H1 (cell line): ENCODE measurements at regions not wholly inside any gene's neighbourhood (a gene's known extent, or its start where the extent isn't known, plus 50 kb on each side); places are given as distances from the start of the nearest gene placed in this dataset.

Experiments used
- CTCF ChIA-PET: fragments of 300-600 bp; sonication (Branson Sonifier 250); formaldehyde crosslinking; loops from one replicate; lab custom pipeline; 2021; ENCODE audit not compliant: partially characterized antibody; lab: Charles Lee
- POLR2A ChIA-PET: fragments of 300-600 bp; sonication (Branson Sonifier 250); formaldehyde crosslinking; loops from one replicate; lab custom pipeline; 2021; ENCODE audit warnings: inconsistent platforms; ENCODE audit not compliant: partially characterized antibody; lab: Charles Lee
- DNase-seq, 2 experiments: peaks; one replicate each; pipeline versions ENCODE4 v3.0.0 to v3.0.0-alpha.2; 2010 to 2022; ENCODE audit warnings: low spot score in 2 of 2, low read depth in 1 of 2, mixed read lengths in 1 of 2
- FAIRE-seq: peaks from 2 replicates; lab custom pipeline; 2011; peaks lifted over from hg19 to GRCh38; lab: Jason Lieb, UNC
- H2AFZ ChIP-seq: 2 replicates; pipeline ENCODE4 v1.8.1; 2012; ENCODE audit warnings: low read length, inconsistent platforms
- H2AK5ac ChIP-seq: 2 replicates; pipeline ENCODE4 v1.6.1; 2013; ENCODE audit warnings: low read depth, low read length
- H2BK120ac ChIP-seq: replicated peaks from 2 replicates; pipeline ENCODE3; 2013; ENCODE audit warnings: low read depth, low read length, inconsistent platforms
- H2BK12ac ChIP-seq: 2 replicates; pipeline ENCODE4 v1.6.1; 2013; ENCODE audit warnings: low read depth, low read length
- H2BK15ac ChIP-seq: 2 replicates; pipeline ENCODE4 v1.6.1; 2013; ENCODE audit warnings: low read length
- H2BK20ac ChIP-seq: 2 replicates; pipeline ENCODE4 v1.6.1; 2013; ENCODE audit warnings: low read length
- H2BK5ac ChIP-seq: 2 replicates; pipeline ENCODE4 v1.6.1; 2013; ENCODE audit warnings: low read depth, low read length
- H3K14ac ChIP-seq: 2 replicates; pipeline ENCODE4 v1.6.1; 2013; ENCODE audit warnings: inconsistent platforms; ENCODE audit not compliant: insufficient read length
- H3K18ac ChIP-seq: 2 replicates; pipeline ENCODE4 v1.6.1; 2013; ENCODE audit warnings: low read length; ENCODE audit errors: extremely low read depth
- H3K23ac ChIP-seq: 2 replicates; pipeline ENCODE4 v1.6.1; 2013; ENCODE audit warnings: inconsistent platforms; ENCODE audit not compliant: insufficient read length
- H3K23me2 ChIP-seq: 2 replicates; pipeline ENCODE4 v1.6.1; 2013; ENCODE audit warnings: low read depth, low read length
- H3K27ac ChIP-seq: 2 replicates; pipeline ENCODE4 v1.6.1; 2011; ENCODE audit warnings: low read depth, low read length, inconsistent platforms
- H3K27me3 ChIP-seq, 4 experiments: replicated peaks in 1 of 4; 1 replicate in 1 of 4; 2 replicates in 3 of 4; pipeline versions ENCODE4 v1.6.1 to v1.8.1; 2011 to 2013; ENCODE audit warnings: low read length in 3 of 4, mild to moderate bottlenecking in 3 of 4, inconsistent platforms in 2 of 4, mixed read lengths in 2 of 4, moderate library complexity in 1 of 4; ENCODE audit not compliant: control insufficient read depth in 3 of 4, insufficient read depth in 3 of 4; ENCODE audit errors: extremely low read depth in 1 of 4
- H3K36me3 ChIP-seq, 4 experiments: 2 replicates each; pipeline versions ENCODE4 v1.6.1 to v1.8.1; 2011 to 2013; ENCODE audit warnings: mild to moderate bottlenecking in 4 of 4, low read length in 3 of 4, moderate library complexity in 2 of 4, control low read depth in 1 of 4, inconsistent platforms in 1 of 4; ENCODE audit not compliant: insufficient read depth in 4 of 4, control insufficient read depth in 2 of 4
- H3K4ac ChIP-seq: replicated peaks from 2 replicates; pipeline ENCODE3; 2013; ENCODE audit warnings: low read length, low read depth, mixed read lengths, inconsistent platforms; ENCODE audit not compliant: insufficient read length
- H3K4me1 ChIP-seq, 4 experiments: replicated peaks in 1 of 4; 1 replicate in 1 of 4; 2 replicates in 3 of 4; pipeline versions ENCODE4 v1.6.1 to v1.8.1; 2011 to 2013; ENCODE audit warnings: low read length in 3 of 4, inconsistent platforms in 2 of 4, mixed read lengths in 1 of 4; ENCODE audit not compliant: insufficient read depth in 4 of 4, control insufficient read depth in 3 of 4
- H3K4me2 ChIP-seq, 2 experiments: 2 replicates each; pipeline versions ENCODE4 v1.6.1 to v1.8.1; 2011 to 2013; ENCODE audit warnings: low read depth in 2 of 2, low read length in 2 of 2, control low read depth in 1 of 2, inconsistent platforms in 1 of 2, mild to moderate bottlenecking in 1 of 2; ENCODE audit not compliant: insufficient read depth in 1 of 2
- H3K4me3 ChIP-seq, 4 experiments: fragments of 200-600, 300-600 bp in 1 of 4; sonication (generic), shearing (Covaris generic), sonication (Bioruptor Twin) in 1 of 4; 2 replicates each; pipeline versions ENCODE4 v1.5.1 to v1.8.1; 2011 to 2016; ENCODE audit warnings: low read length in 4 of 4, low read depth in 3 of 4, control low read depth in 2 of 4, inconsistent platforms in 2 of 4, mild to moderate bottlenecking in 2 of 4, mixed read lengths in 1 of 4, moderate library complexity in 1 of 4; ENCODE audit not compliant: insufficient read depth in 2 of 4; ENCODE audit errors: extremely low read depth in 1 of 4
- H3K56ac ChIP-seq: replicated peaks from 2 replicates; pipeline ENCODE3; 2013; ENCODE audit warnings: low read depth, mild to moderate bottlenecking, mixed read lengths, low read length, inconsistent platforms; ENCODE audit not compliant: insufficient read length
- H3K79me1 ChIP-seq: 2 replicates; pipeline ENCODE4 v1.6.1; 2013; ENCODE audit warnings: low read depth, low read length, control low read depth
- H3K79me2 ChIP-seq, 2 experiments: 2 replicates each; pipeline versions ENCODE4 v1.6.1 to v1.8.1; 2012 to 2013; ENCODE audit warnings: low read length in 2 of 2, mild to moderate bottlenecking in 2 of 2, inconsistent platforms in 1 of 2; ENCODE audit not compliant: insufficient read depth in 2 of 2, control insufficient read depth in 1 of 2
- H3K9ac ChIP-seq, 4 experiments: replicated peaks in 1 of 4; 1 replicate in 1 of 4; 2 replicates in 3 of 4; pipeline versions ENCODE4 v1.6.1 to v1.8.1; 2011 to 2013; ENCODE audit warnings: low read depth in 3 of 4, low read length in 3 of 4, control low read depth in 2 of 4, mild to moderate bottlenecking in 2 of 4, moderate library complexity in 2 of 4, inconsistent platforms in 1 of 4; ENCODE audit errors: extremely low read depth in 1 of 4
- H3K9me3 ChIP-seq, 2 experiments: 2 replicates each; pipeline versions ENCODE4 v1.6.1 to v1.8.1; 2012 to 2013; ENCODE audit warnings: mild to moderate bottlenecking in 2 of 2, moderate library complexity in 2 of 2, control low read depth in 1 of 2, inconsistent platforms in 1 of 2, low read depth in 1 of 2, low read length in 1 of 2, mixed read lengths in 1 of 2; ENCODE audit not compliant: insufficient read depth in 2 of 2
- H4K20me1 ChIP-seq, 2 experiments: replicated peaks in 1 of 2; 2 replicates each; pipeline versions ENCODE3 to v1.8.1; 2011 to 2013; ENCODE audit warnings: inconsistent platforms in 2 of 2, low read length in 2 of 2, mild to moderate bottlenecking in 1 of 2; ENCODE audit not compliant: insufficient read depth in 2 of 2, control insufficient read depth in 1 of 2
- H4K5ac ChIP-seq: 2 replicates; pipeline ENCODE4 v1.6.1; 2013; ENCODE audit warnings: low read length, low read depth, mixed read lengths, inconsistent platforms; ENCODE audit not compliant: insufficient read length
- H4K8ac ChIP-seq: 2 replicates; pipeline ENCODE4 v1.8.0; 2013; ENCODE audit warnings: mild to moderate bottlenecking, moderate library complexity, low read length, inconsistent platforms; ENCODE audit not compliant: insufficient read depth; ENCODE audit errors: extremely low read depth
- H4K91ac ChIP-seq: replicated peaks from 2 replicates; pipeline ENCODE3; 2013; ENCODE audit warnings: low read length, mixed read lengths, inconsistent platforms; ENCODE audit not compliant: insufficient read length
- ATF2 ChIP-seq: IDR thresholded peaks from 2 replicates; pipeline ENCODE4 v1.6.1; 2012; ENCODE audit warnings: low read length, inconsistent platforms
- CBX8 ChIP-seq: fragments of 300-800, 300-1000 bp; sonication (generic); IDR thresholded peaks from 2 replicates; pipeline ENCODE4 v1.7.1; 2016; ENCODE audit warnings: low read depth, low read length, borderline replicate concordance
- CEBPB ChIP-seq: IDR thresholded peaks from 2 replicates; pipeline ENCODE4 v1.6.1; 2012; ENCODE audit warnings: low read depth, low read length
- KDM4A ChIP-seq: IDR thresholded peaks from one replicate; pipeline ENCODE4 v1.7.1; 2012; ENCODE audit warnings: low read depth, mild to moderate bottlenecking, moderate library complexity, low read length, inconsistent platforms; ENCODE audit not compliant: severe bottlenecking
- POLR2AphosphoS5 ChIP-seq: IDR thresholded peaks from 2 replicates; pipeline ENCODE4 v1.6.1; 2011; ENCODE audit warnings: low read depth, low read length
- YY1 ChIP-seq: IDR thresholded peaks from 2 replicates; pipeline ENCODE4 v1.6.1; 2011; ENCODE audit warnings: low read depth, mild to moderate bottlenecking, low read length
- WGBS, 2 experiments: shearing (Covaris generic) in 1 of 2; methylation state at CpG; one replicate each; pipeline versions ENCODE4 v1.1.6 to v1.1.7; 2013 to 2015; ENCODE audit warnings: low lambda C conversion rate in 2 of 2, mixed read lengths in 2 of 2, inconsistent platforms in 1 of 2, low coverage in 1 of 2, missing lambda C conversion rate in 1 of 2; ENCODE audit not compliant: insufficient replicate concordance in 2 of 2, insufficient coverage in 1 of 2, insufficient read length in 1 of 2; ENCODE audit errors: extremely low coverage in 1 of 2, missing lambda C conversion rate in 1 of 2; 5-methylcytosine and 5-hydroxymethylcytosine counted together

- no peak overlapping the region for H3K14ac ChIP-seq
- no peaks in the 10 kb centered on the region for H4K20me1 ChIP-seq
- no peak overlapping the region for H4K91ac ChIP-seq
- H2BK20ac ChIP-seq: no peak overlapping the region
- H3K79me1 ChIP-seq: no peaks in the 10 kb centered on the region
- no peak overlapping the region for H4K8ac ChIP-seq
- no peak overlapping the region for H3K18ac ChIP-seq
- no peak overlapping the region for H2BK15ac ChIP-seq
- no peaks in the 10 kb centered on the region for H3K23me2 ChIP-seq
- H2BK12ac ChIP-seq: no peak overlapping the region
- no peaks in the 10 kb centered on the region for H3K27me3 ChIP-seq
- H3K4me2 ChIP-seq: no peak overlapping the region
- no peak overlapping the region for H3K9ac ChIP-seq
- no peak overlapping the region for H4K5ac ChIP-seq
- 87% methylated on average over 3 of the region's 3 CpGs; no CpG with 5 or more reads in 1 of the 2 experiments for WGBS, 2 experiments
- H3K4ac ChIP-seq: no peak overlapping the region
- no peak overlapping the region for H2BK120ac ChIP-seq
- H3K9me3 ChIP-seq: no peaks in the 10 kb centered on the region
- ChIA-PET CTCF (interaction anchor here (1.9 kb wide), 1 partner anchor 12 kb away, joined by 6 read pairs; no protein-coding TSS in a partner anchor), POLR2A (no interaction called here)
- no peak overlapping the region for H3K23ac ChIP-seq
- H2AK5ac ChIP-seq: no peak overlapping the region
- no peaks in the 10 kb centered on the region for H3K4me1 ChIP-seq
- H2BK5ac ChIP-seq: no peak overlapping the region
- H3K56ac ChIP-seq: no peak overlapping the region
- H3K27ac ChIP-seq: no peak overlapping the region
- H3K79me2 ChIP-seq: no peaks in the 10 kb centered on the region
- no peak for DNase-seq
- no peak overlapping the region for H3K4me3 ChIP-seq
- H2AFZ ChIP-seq: no peak overlapping the region
- FAIRE-seq: no peak
- H3K36me3 ChIP-seq: no peaks in the 10 kb centered on the region
- TF ChIP-seq KDM4A: no peak
- no peak for TF ChIP-seq YY1
- no peak for TF ChIP-seq ATF2
- TF ChIP-seq CEBPB: no peak
- TF ChIP-seq CBX8: no peak
- no peak for TF ChIP-seq POLR2AphosphoS5
Measured at GRCh38 chr14:26370115-26370514, 227.7 kb downstream of the NOVA1 start.
